Heart left ventricle (tissue), 13 donors: ENCODE measurements at regions not wholly inside any gene's neighbourhood (a gene's known extent, or its start where the extent isn't known, plus 50 kb on each side); places are given as distances from the start of the nearest gene placed in this dataset.

Experiments
- POLR2A ChIP-seq, 2 donors: fragments of 450-650 bp; IDR thresholded peaks; one replicate each; pipeline ENCODE4 v1.6.1; 2017; ENCODE audit warnings: antibody characterized with exemption in 2 of 2, mild to moderate bottlenecking in 2 of 2, moderate library complexity in 2 of 2
- TF ChIP-seq, protein P1 (sequence below), 12 donors: fragments of 200-600 bp; sonication (generic) in 4 of 12; IDR thresholded peaks; one replicate each; pipeline versions ENCODE4 v1.5.0 to v1.8.0; 2018 to 2022; ENCODE audit warnings: antibody characterized with exemption in 12 of 12, mild to moderate bottlenecking in 5 of 12
- donor health status: ischemic (EF 13 %, LVEDD 7.1; RV severe dilation, severe dysfunction).
- donor health status: DM: no; HTN: yes; CAD: no.
- donor health status: DM: no; HTN: no; CAD: no.
- donor health status: ischemic (EF 25% LVEDD 6.9; RV normal size, moderate dysfunction).
- donor health status: ischemic (EF 25% LVEDD 5.7; RV mildly dilated, moderate dysfunction).
- donor health status: ischemic (EF 35%, LVEDD 5.7; RV mildly dilated, moderate dysfunction).
- donor health status: nonischemic (EF 11% LVEDD 7.7; RV severe dilation, severe dysfunction).
- donor health status: DM: yes; HTN: yes; CAD: no.
- donor health status: PGD.
- donor health status: ischemic (EF 29% LVEDD 5.4; RV normal size, mild dysfunction).
- donor health status: nonischemic (EF 23%, LVEDD 6.1; RV moderate dilation, normal function).

DNA sequence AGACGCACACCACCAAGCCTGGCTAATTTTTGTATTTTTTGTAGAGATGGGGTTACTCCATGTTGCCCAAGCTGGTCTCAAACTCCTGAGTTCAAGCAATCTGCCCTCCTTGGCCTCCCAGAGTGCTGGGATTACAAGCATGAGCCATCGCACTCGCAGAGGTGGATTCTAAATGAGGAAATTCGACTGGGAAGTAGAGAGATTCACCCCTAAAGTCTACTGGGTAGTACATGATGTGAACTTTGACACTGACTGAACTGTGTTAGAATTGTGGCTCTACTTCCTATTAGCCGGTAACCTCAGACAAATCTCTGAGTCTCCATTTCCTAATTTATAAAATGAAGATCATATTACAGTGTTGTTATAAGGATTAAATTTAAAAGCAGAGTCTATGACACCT is 276.0 kb upstream of the NR5A2 start:
- TF ChIP-seq, protein P1, sequence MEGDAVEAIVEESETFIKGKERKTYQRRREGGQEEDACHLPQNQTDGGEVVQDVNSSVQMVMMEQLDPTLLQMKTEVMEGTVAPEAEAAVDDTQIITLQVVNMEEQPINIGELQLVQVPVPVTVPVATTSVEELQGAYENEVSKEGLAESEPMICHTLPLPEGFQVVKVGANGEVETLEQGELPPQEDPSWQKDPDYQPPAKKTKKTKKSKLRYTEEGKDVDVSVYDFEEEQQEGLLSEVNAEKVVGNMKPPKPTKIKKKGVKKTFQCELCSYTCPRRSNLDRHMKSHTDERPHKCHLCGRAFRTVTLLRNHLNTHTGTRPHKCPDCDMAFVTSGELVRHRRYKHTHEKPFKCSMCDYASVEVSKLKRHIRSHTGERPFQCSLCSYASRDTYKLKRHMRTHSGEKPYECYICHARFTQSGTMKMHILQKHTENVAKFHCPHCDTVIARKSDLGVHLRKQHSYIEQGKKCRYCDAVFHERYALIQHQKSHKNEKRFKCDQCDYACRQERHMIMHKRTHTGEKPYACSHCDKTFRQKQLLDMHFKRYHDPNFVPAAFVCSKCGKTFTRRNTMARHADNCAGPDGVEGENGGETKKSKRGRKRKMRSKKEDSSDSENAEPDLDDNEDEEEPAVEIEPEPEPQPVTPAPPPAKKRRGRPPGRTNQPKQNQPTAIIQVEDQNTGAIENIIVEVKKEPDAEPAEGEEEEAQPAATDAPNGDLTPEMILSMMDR (IDR thresholded peaks at IDR 0.05) = no peak
- no peak for TF ChIP-seq POLR2A (IDR thresholded peaks at IDR 0.05)
